LNCAP (cell line): ENCODE measurements at regions not wholly inside any gene's neighbourhood (a gene's known extent, or its start where the extent isn't known, plus 50 kb on each side); places are given as distances from the start of the nearest gene placed in this dataset.
A peak's percentile ranks its signal among the peaks of the same experiment; 100 is the strongest.

Experiments
- TF ChIP-seq, protein P1 (sequence below): fragments of 450-650 bp; IDR thresholded peaks from 2 replicates; pipeline ENCODE4 v1.5.1; 2017; ENCODE audit warnings: mild to moderate bottlenecking

DNA sequence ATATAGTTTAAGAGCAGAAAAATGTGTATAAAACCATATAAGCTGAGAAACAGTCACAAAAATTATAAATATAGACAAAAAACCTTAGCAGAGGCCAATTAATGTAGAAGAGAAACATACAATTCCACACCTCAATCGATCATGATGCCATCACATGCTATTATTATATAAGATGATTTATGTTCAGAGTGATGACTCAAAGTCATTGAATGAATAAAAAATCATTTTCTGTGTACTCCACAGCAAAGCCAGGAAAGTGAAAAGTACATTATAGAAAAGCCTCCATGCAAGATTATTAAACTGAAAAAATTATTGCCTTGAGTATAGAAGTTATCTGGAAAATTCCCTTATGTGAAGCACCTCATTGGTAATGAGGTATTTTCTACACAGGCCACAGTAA lies 229.2 kb upstream of the PPFIA2 start:
- TF ChIP-seq, protein P1, sequence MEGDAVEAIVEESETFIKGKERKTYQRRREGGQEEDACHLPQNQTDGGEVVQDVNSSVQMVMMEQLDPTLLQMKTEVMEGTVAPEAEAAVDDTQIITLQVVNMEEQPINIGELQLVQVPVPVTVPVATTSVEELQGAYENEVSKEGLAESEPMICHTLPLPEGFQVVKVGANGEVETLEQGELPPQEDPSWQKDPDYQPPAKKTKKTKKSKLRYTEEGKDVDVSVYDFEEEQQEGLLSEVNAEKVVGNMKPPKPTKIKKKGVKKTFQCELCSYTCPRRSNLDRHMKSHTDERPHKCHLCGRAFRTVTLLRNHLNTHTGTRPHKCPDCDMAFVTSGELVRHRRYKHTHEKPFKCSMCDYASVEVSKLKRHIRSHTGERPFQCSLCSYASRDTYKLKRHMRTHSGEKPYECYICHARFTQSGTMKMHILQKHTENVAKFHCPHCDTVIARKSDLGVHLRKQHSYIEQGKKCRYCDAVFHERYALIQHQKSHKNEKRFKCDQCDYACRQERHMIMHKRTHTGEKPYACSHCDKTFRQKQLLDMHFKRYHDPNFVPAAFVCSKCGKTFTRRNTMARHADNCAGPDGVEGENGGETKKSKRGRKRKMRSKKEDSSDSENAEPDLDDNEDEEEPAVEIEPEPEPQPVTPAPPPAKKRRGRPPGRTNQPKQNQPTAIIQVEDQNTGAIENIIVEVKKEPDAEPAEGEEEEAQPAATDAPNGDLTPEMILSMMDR, result no peak

DNA sequence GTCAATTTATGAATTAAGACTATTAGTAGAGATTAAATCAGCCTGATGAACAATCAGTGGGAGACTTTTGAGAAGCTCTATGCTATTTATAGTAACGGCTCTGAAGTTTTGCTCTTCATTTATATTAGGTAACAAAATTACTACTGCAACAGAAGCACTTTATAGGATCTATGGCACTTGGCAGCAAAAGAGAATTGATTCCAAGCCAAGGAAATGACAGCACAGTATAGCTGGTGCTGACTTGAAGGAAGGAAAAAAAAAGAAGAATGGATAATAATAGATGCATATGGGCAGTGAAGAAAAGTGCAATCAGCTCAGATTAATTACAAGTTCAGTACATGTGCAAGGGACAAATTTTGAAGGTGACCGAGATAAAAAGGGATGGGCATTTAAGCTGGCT lies 228.2 kb upstream of the PPFIA2 start:
- TF ChIP-seq, protein P1, result no peak

DNA sequence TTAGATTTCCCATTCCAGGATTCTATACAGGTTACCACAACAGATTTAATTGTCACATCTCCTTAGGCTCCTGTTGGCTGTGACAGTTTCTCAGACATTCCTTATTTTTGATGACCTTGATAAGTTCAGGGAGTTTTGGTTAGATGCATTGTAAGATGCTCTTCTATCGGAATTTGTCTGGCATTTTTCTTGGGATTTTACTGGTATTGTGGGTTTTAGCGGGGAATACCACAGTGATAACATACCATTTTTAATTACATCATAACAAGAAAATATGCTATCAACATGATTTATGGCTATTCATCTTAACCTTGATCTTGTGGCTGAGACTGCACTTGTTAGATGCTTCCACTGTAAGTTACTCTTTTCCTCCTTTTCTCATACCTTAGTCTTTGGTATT lies 217.5 kb upstream of the PPFIA2 start:
- TF ChIP-seq, protein P1, result no peak

DNA sequence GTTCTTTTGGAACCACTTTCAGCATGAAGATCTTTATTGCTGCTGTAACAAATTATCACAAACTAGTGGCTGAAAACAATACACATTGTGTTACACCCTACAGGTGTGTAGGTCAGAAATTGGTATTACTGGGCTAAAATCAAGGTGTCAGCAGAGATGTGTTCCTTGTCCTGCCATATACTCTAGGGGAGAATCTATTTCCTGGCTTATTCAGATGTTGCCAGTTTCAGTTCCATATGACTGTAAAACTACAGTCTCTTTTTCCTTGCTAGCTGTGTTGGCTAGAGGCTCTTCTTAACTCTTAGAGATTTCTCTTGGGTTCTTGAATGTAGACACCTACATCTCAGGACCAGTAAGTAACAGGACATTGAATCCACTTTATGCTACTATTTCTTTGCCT lies 215.6 kb upstream of the PPFIA2 start:
- TF ChIP-seq, protein P1, result no peak

DNA sequence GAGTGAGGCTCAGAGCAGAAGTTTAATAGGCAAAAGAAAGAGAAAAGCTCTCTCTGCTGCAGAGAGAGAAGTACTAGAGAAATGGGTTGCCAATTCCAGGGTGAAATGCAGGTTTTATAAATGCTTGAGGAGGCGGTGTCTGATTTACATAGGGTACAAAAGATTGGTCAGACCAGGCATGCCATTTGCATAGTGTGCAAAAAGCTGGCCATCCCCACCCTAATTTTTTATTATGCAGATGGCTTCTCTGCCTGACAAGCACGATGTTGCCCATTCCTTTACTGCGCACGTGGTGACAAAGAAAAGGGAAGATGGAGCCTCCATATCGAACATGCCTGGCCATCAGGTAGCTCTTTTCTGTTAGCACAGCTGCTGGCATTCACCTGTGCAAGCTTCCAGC lies 209.3 kb upstream of the PPFIA2 start:
- TF ChIP-seq, protein P1, result no peak

DNA sequence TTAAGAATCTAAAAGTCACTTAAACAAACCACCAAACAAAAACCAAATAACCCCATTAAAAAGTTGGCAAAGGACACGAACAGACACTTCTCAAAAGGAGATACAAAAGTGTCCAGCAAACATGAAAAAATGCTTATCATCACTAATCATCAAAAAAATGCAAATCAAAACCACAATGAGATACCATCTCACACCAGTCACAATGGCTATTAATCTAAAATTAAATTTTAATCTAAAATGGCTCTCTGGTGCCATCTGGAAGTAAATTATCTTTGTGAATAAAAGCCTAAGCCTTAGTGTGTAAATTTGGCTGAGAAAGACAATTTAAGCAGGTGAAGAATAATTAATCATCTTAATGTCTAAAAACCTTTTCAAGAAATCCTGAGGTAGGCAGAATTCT lies 204.5 kb upstream of the PPFIA2 start:
- TF ChIP-seq, protein P1, result peak; percentile 30; the same call in 1 of the 2 replicates

DNA sequence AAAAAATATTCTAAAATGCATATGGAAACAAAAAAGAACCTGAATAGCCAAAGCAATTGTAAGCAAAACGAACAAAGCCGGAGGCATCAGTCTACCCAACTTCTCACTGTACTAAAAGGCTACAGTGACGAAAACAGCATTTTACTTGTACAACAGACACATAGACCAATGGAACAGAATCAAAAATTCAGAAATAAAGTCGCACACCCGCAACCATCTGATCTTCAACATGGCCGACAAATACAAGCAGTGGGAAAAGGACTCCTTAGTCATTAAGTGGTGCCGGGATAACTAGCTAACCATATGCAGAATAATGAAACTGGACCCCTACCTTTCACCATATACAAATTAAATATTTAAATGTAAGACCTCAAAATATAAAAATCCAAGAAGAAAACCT lies 203.9 kb upstream of the PPFIA2 start:
- TF ChIP-seq, protein P1, result no peak

DNA sequence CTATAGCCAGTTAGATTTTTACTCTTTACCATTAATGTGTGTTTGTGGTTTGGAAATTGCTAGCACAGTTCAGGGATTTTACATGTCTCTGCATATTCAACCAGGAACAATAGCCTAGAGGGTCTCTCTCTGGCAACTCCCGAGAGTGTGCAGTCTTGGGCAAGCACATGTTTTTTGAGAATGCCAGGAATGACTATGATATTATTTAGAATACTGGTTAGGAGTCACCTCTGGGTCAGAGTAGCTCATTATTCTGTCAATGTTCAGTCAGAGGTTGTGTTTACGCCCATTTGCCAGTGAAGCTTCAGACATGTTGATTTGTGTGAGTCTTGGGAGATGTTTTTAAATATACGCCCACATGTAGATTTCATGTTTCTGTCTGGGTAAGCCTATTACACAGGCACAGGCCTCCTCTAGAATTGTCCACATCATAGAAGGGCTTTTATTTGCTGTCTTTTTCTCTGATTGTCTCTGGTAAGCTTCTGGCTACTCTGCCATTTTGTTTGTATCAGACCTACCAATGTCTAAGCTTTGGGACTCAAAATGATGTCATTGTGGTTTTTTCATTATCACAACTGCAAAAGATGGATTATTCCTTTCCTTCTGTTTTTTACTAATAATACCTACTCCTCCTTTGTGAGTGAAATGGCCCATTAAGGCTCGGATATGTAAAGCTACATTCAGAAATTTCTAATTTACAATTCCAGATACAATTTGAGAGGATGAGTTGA lies 203.1 kb upstream of the PPFIA2 start:
- TF ChIP-seq, protein P1, result no peak
